GM21619 (cell line): ENCODE measurements at regions not wholly inside any gene's neighbourhood (a gene's known extent, or its start where the extent isn't known, plus 50 kb on each side); places are given as distances from the start of the nearest gene placed in this dataset.

ENCODE experiments used
- ATAC-seq: cut with Tn5 transposase; IDR thresholded peaks from one replicate; pipeline ENCODE4 v1.9.1; 2021; ENCODE audit not compliant: unreplicated experiment

DNA sequence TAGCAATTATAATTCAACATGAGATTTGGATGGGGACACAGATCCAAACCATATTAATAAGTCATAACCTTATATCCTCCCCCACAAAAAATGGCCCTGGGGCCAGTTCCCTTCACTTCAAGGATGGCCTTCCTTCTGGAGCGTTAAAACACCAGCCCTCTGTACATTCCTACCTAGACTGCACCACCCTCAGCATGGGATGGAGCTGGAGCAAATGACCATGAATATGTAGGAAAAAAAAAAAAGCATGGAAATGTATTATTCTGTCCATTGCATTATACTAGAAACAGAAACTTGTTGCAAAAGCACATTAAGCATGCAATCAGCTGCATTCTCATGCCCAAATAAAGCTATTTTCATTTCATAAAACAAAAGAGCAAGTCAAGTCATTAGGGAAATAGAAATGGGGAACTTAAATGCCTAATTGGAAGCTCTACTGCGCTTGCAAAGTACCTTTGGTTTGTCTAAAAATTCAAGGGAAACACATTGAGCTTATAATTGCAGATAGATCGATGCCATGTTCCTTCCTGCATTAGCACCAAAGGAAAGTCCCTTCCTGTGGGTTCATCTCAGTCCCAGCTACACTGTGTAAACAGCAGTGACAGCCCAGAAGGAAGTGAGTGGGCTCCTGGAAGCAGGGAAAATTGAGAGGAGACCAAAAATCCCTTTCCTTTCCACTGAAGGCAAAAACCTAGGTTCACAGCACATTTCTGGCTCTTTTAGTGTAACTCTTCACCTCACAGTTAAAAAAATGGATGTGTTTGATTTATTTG is 252.0 kb upstream of the KLHL29 start:
- ATAC-seq: no peak

DNA sequence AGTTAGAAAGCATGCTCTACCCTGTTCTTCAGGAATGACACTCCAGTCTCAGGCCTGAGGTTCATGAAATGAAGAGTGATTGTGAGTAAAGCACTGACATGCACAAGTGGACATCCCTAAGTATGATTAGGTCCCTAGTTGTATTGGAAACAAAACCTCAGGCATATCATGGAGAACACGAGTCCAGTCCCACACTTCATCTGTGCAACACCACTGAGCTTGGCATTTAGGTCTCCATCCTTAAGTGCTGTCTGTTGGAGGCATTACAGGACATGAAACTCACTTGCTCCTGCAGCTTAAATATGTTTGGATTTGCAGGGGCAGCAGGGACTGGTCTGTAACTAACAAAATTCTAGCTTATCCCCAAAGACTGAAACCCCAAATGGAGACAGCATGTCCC is 250.3 kb upstream of the KLHL29 start:
- no peak for ATAC-seq

DNA sequence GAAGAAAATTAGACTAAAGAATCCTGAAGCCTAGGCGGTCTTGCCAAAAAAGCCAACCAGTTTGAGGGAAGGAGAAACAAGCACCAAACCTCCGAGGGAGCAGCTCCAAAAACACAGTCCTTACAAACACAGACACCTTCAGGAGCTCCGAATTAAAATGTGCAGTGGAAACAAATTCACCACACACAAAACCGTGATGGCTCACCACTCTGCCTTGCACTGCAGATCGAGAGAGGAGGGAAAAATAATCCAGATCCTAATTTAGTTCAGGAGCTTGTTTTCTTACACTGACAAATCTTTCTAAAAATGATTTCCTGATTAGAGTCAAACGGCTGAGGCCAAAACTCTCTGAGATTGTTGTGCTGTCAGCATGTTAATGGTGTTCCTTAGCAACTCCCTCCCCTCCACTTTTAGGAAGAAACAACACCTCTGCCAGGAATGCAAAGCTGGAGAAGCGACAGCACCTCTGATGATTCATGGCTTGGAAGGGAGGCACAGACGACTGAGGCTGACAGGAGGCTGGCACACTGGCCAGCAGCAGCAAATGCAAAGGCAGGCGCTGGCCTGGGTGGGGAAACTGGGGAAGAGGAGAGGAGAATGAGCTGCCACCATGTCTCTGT is 249.4 kb upstream of the KLHL29 start:
- no peak for ATAC-seq

DNA sequence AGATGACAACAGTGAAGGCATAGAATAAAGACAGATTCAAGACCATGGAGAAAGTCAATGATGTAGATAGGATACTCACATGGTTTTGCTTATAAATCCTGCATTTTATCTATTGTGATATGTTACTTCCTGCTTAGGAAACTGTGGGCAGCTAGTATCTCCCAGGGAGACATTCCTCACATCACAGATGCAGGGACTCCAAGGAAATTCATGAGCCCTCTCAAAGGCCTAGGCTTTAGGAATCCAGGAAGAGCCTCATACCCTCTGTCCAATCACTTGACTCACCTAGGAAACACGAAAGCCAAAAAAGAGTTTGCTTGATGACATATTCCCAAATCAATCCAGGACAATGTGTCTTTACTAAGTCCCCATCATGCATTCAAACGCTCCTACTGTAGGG is 247.8 kb upstream of the KLHL29 start:
- ATAC-seq: no peak

DNA sequence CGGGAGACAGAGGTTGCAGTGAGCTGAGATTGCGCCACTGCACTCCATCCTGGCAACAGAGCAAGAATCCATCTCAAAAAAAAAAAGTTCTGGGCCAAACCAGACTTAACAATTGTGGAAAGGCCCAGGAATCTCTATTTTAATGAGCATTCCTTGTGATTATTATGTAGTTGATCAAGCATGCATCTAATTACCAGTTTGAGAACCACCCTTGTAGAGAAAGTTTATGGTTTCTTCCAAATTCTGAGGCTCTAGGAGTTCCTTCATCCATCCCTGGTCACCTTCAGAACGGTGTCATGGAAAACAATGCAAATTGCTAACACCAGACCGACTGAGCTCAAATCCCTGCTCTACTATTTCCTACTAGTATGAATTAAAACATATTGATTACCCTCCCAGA is 246.3 kb upstream of the KLHL29 start:
- no peak for ATAC-seq

DNA sequence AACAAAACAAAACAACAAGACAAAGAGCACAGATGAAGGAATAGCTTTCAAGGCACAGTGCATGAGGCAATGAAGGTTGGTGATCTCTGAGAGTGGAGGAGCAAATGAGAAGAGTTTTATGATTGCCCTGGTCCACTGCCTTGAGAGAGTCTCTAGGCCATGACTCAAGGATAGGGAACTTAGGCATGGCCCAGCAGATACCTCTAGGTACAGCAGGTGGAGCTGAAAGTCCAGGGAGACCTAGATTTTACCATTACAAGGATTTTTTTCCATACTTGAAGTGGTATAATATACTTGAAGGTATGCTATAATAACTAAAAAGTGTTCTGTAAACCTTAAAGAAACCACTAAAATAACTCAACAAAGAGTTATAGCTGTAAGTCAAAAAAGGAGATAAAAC is 239.5 kb upstream of the KLHL29 start:
- ATAC-seq: no peak

DNA sequence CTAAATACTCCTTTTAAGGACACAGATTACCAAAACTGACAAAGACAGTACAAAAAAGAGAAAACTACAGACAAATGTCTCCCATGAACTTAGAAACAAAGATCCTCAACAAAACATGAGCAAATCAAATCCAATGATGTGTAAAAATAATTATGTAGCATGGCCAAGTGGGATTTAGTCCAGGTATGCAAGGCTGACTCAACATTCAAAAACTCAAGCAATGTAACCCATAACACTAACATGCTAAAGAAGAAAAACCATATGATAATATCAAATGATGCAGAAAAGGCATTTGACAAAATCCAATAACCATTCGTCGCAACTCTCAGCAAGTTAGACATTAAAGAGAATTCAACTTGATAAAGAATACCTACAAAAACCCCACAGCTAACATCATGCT is 239.0 kb upstream of the KLHL29 start:
- ATAC-seq: no peak

DNA sequence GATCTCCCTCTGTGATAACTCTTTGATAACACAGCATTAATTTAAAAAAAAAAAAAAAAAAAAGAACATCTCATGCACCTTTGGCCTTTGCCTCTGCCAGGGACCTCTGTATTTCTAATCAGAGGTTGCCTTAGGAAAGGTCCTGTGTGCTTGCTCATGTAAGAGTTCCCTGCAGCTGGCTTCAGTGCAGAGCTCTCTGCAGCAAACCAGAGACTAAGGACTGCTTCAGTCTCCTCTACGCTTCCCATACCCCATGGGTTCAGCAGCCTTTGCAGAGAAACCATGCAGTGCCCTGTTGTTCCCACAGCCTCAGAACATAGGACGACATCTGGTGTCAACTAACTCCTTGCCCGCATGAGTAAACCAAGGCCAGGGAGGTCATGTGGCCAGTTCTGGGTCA is 236.6 kb upstream of the KLHL29 start:
- ATAC-seq: no peak

DNA sequence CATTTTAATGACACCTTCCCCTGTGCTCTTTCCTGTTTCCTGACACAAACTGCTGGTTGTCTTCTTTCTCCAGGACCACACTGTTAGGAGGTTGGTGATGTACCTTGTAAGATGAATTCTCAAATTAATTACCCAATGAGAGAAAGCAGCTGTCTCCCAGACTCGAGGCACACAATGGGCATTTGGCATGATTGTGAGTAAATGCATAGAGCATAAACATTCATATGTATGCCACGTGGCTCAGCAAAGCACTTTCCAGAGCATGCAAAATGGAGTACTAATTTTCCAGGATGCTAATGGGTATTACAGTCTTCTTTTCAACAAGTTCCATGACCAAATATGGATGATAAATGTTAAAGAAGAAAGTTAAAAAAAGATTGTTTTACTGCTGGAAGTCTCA is 235.2 kb upstream of the KLHL29 start:
- no peak for ATAC-seq

DNA sequence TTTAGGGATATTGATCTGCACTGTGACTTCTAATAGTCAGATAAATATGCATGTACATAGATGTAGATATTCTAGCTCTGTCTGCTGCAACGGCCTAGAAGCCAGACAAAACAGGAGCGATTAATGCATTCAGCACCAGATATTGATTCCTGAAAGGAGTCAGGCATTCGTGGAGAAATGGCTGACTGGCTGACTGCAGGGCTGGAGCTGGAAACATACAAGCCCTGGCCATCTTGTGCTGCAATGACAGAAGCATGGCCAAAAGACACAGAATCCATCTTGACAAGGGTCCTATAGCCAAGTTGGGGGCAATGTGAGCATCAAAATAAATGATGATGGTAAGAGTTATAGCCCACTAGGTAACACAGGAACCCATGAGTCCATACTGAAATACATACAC is 231.5 kb upstream of the KLHL29 start:
- no peak for ATAC-seq

DNA sequence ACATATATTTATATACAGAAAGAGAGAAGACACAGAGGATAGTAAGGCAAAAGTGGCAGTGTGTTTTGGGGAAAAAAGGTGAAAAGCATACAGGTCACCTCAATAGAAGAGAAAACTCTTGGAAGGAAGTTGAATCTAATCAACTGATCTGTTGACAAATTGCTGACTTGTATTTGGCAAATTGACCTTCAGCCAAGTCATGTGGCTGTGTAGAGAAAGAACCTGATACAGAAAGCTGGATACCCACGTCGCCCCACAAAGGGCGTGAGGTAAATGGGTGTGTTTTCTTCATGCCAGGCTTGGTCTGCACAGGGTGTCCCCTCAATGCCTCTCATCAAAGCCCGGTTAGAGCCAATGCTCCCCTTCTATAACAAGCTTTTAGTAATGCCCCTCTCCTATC is 230.0 kb upstream of the KLHL29 start:
- no peak for ATAC-seq

DNA sequence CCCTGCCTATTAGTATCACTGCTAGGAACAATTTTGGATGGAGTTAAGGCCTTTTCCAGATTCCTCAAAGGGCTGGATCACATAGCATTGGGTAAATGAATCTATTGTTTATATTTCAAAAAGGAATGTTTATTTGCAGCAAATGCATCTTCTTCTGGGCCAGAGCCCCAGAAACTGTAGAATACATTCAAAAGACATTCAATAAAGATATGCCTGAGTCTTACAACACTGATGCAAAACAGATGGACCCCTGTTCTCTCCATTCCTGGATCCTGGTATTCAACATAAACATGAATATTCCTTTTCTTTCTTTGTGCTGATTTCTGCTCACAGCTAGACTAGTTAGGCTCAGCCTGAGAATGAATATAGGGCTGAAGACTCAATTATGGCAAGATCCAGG is 227.2 kb upstream of the KLHL29 start:
- no peak for ATAC-seq

DNA sequence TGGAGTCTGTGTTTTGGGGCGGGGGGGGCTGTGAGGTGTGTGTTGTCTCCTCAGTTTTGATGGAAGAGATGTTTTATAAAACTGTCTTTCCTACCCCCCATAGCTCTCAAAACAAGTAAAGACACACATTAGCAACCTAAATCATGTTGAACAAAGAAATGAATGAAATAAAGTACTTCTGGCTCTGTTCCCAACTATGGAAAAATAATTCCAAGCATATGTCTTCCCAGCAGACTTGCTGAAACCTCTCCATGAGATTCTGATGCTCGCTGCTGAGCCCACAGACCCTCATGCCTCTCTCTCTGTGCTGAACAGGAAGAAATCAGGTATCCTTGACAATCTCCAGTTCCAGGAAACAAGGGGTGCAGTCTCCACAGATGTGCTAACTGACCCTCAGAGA is 226.7 kb upstream of the KLHL29 start:
- no peak for ATAC-seq

DNA sequence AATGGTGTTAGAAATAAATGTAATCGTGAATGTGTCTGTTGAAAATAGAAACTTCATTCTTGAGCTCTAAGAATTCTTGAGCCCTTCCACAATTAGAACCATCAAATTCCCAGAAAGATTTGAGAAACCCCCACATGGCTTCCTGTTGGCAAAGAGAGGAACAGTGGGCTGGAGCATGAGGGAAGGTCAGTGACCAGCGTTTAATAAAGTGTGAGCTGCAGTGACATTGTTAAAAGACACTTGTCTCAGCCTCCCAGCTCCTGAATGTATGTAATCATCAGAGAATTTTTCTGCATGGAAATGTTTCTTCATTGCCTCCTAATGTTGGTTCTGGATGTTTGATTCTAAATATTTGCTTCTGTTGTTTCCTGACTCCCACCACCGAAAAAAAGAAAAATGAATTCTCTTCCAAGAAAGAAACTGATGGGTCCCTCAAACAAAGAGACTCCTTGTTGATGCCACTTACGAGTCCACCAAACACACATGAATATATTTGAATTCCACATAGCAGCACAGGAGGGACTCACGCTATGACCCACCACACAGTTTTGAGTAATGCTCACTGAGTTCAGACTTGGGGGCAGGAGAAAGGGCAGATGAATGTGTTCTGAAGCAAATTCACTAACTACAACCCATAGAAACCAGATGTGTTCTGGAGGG is 225.1 kb upstream of the KLHL29 start:
- no peak for ATAC-seq

DNA sequence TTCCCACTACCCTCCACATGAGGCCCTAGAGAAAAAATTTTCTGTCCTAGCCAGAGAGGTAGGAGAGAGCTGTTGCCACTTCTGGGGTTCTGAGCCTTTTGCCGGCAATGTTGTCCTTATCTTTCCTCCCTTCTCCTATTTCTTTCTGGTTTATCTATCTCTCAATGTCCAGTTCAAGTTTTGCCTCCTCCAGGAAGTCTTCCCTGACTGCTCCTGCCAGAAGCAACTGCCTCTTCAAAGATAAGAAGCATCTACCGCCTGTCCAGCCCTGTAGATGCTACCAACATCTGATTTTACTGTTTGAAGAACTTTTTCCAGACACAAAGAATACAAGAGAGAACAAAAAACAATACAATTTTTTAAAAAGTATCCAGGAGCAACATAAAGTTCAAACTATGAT is 220.8 kb upstream of the KLHL29 start:
- ATAC-seq: no peak

DNA sequence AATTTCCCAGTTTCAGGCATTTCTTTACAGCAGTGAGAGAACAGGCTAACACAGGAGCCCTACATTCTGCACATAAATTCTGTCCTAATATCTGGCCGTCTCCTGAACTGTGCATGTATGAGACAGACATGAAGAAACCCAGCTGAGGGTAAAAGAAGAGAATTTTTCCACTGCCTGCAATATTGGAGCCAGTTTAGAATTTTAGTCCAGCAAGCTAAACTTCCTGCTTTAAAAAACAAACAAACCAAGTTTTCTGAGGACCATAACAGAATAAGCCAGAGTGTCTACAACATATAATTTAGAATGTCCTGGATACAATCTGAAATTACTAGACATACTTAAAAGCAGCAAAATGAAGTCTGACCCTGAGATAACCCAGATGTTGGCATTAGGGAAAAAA is 215.1 kb upstream of the KLHL29 start:
- no peak for ATAC-seq

DNA sequence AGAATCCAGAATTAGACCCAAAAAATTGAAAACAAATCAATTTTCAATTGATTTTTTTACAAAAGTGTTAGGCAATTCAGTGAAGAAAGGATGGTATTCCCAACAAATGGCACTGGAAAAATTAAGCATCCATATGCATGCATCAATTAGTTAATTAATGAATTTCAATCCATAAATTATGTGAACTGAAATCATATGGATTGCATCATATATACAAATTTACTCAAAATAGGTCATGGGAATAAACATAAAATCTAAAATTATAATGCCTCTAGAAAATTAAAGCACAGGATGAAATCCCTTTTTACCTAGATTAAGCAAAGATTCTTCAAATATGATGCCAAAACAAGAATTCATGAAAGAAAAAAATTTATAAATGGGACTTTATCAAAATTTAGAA is 213.9 kb upstream of the KLHL29 start:
- ATAC-seq: no peak

DNA sequence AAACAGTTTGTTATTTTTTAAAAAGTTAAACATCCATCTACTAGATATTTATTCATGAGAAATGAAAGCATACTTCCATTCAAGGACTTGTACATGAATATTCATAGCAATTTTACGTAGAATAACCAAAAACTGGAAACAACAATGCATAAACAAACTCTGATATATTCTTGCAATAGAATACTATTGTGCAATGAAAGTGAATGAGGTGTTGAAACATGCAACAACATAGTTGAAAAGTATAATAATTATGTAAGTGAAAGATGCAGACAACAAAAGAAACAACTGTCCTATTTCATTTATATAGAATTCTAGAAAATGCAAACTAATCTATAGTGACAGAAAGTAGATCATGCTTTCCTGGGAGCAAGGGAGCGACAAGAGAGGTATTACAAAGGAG is 206.6 kb upstream of the KLHL29 start:
- no peak for ATAC-seq

DNA sequence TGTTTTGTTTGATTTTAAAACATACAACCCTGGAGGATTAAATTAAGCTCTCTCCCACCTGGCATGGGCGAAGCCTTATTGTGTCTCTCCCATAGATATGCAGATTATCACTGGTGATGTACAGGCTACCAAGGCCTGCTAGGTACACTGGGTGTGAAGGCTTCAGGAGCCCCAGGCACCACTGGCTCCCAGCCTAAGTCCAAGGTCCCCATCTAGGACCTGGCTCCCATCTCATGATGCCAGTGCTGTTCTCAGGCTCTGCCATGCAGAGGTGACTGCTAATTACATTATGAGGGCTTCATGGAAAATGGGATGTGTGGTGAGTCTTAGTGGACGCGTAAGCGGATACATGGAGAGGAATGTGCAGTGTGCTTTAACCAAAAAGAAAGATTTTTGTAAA is 201.2 kb upstream of the KLHL29 start:
- no peak for ATAC-seq

DNA sequence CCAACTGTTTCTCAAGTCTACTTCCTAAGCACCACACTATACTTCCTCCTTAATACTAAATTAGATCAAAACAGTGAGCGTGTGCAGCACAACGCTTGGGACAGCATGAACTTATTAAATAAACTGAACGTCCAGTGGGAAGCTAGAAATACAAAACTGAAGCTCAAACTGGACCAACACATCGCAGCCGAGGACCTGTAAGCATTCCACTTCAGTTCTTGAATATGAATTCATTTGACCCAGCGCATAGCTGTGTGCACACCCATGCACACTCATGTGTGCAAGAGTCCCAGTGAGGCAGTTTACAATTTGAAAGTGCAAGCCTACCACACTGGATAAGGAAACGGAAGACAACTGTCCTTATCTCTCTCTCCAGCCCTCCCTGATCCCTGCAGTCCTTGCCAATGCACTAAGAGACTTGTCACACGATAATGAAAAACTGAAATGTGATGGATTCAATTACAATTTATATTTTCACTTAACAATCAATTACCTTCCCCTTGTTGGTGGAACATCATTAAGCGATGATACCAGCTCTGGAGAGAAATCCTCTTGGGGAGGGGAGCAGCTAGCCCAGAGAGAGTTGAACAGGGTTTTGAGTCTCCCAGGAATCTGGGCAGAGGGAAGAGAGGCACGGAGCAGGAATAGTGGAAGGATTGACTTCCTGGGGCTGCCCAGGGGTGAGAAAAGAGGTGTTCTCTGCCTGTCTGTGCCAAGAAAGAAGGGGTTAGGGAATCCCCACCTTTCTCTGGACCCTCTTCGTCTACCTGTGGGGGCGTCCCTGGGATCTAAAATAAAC is 186.5 kb upstream of the KLHL29 start:
- no peak for ATAC-seq

DNA sequence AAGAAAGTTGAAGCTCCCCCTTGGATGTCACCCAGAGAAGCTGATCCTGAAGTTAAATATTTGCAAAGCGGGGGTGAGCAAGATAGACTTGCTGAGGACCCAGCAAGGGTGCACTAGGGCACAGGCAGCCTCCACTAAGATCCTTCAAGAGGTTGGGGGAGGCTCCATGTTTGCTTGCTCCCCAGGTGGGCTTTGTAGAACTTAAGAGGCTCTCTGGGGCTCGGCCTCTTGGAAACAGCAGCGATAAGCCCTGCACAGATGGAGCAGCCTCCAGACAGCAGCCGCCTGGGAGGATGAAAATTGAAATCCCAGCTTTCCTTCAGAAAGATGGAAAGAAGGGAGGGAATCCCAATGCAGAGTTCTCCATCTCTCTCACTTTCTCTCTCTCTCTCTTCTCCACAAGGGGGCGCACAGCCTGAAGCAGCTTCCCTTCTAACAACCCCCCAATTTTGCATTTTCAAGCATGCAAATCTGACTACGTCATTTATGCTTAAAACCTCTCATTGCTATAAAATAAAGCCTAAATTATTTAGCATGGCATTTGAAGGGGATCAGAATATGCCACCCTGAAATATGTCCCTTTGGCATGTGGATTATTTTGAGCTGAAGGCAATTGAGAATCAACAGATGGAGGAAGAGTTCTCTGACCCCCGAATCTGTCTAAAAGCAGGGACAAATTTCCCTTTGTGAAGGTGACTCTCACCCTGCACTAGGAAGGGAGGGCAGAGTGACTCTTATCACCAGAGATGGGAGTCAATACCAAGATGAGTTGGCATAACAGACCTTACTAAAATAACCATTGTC is 185.7 kb upstream of the KLHL29 start:
- no peak for ATAC-seq
